ENCODE measurements at regions not wholly inside any gene's neighbourhood (a gene's known extent, or its start where the extent isn't known, plus 50 kb on each side); places are given as distances from the start of the nearest gene placed in this dataset.

DNA sequence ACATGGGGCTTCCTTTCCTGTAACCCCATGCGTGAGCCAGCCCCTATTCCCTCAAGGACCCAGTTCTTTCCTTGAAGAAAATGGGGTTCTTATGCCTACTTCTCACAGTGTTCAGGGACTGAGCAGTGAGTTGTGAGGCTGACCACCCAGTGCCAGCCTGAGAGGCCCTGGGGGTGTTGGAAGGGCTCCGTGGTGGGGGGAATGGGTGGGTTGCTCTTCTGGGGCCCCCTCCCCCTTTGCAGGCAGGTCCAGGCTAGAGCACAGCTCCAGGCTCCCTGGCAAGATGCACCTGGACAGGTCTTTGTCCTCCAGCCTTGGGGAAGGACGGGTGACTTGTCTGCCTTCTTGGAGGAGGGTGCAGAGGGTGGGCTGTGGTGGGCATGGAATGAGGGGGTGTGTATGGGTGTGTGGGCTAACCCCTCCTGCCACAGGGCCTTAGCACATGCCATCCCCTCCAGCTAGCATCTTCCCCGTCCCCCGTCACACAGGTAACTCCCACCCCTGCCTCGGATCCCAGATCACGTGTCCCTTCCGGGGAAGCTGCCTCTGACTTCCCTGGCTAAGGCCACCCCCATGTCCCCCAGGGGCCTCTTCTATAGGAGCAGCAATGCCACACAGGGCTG, 64.6 kb downstream of the MYEOV start:
- H3K4me3 ChIP-seq (ENCODE audit: low read length), result no peak overlapping the region
- no peak for DNase-seq (ENCODE audit: low read depth)
- TF ChIP-seq, protein P1, sequence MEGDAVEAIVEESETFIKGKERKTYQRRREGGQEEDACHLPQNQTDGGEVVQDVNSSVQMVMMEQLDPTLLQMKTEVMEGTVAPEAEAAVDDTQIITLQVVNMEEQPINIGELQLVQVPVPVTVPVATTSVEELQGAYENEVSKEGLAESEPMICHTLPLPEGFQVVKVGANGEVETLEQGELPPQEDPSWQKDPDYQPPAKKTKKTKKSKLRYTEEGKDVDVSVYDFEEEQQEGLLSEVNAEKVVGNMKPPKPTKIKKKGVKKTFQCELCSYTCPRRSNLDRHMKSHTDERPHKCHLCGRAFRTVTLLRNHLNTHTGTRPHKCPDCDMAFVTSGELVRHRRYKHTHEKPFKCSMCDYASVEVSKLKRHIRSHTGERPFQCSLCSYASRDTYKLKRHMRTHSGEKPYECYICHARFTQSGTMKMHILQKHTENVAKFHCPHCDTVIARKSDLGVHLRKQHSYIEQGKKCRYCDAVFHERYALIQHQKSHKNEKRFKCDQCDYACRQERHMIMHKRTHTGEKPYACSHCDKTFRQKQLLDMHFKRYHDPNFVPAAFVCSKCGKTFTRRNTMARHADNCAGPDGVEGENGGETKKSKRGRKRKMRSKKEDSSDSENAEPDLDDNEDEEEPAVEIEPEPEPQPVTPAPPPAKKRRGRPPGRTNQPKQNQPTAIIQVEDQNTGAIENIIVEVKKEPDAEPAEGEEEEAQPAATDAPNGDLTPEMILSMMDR (IDR thresholded peaks at IDR 0.05; ENCODE audit: insufficient read depth, low read depth, low read length, missing control alignments), result no peak

DNA sequence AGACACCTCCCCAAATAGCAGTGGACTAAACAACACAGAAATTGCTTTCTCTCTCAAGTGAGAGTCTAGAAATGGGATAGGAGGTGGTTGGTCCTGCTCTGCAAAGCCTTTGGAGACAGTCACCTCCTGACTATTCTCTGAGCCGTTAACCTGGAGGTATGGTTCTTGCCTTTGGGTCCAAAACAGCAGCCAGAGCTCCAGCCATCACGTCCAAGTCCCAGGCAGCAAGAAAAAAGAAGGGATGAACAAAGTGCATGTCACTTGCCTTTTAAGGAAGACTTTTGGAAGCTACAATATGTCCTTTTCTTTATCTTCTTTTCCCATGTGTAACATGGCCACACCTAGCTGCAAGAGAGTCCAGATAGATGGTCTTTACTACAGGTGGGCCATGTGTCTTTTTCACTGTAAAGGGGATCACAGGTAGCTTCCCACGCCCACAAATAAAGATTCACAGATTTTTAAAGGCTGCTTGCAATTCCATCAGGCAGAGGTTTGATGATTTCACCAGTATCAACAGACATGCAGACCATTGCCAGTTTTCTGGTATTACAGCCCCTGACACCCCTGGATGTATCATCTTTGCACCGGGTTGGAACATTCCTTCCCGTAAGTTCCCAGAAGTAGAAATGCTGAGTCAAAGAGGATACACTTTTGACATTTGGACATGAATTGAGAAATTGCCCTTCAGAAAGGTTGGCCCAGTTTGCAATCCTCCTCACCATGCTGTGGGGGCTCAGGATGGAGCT, 66.0 kb downstream of the MYEOV start:
- H3K4me3 ChIP-seq (ENCODE audit: low read length), result no peak overlapping the region
- no peak for DNase-seq (ENCODE audit: low read depth)
- TF ChIP-seq, protein P1 (IDR thresholded peaks at IDR 0.05; ENCODE audit: insufficient read depth, low read depth, low read length, missing control alignments), result no peak

DNA sequence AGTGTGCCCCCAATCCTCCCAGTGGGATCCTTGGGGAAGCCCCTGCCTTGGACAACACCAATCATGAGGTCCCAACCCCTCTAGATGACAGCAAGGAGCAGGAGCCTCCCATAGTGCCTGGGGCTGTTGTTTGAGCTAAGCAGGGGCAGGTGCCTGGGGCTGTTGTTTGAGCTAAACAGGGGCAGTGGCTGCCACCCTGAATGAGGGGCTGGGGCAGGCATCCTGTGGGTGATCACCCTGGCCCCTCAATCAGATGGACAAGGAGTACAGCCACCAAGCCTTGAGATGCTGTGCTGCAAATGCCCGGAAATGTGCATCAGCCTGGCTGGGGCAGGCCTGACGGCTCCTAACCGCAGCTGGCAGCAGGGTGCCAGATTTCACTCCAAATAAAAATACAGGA, 66.7 kb downstream of the MYEOV start:
- no peak for DNase-seq (ENCODE audit: low read depth)
- H3K4me3 ChIP-seq (ENCODE audit: low read length), result no peak overlapping the region
- TF ChIP-seq, protein P1 (IDR thresholded peaks at IDR 0.05; ENCODE audit: insufficient read depth, low read depth, low read length, missing control alignments), result no peak

DNA sequence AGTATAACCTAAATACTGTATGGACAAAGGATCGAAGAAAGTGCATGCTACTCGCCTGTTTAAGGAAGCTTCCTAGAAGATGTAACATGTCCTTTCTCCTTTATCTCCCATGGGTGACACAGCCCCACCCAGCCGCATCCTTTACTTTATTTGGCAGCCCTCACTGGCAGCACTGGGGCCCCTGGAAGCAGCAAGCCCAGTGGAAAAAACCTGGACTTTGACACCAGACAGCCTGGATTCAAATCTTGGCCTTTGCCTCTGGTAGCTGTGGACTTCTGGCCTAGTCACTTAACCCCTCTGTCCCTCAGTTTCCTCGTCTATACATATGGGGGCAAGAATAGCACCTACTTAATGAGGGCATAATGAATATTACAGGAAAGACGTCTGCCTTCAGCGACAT, 67.1 kb downstream of the MYEOV start:
- DNase-seq (ENCODE audit: low read depth), result no peak
- H3K4me3 ChIP-seq (ENCODE audit: low read length), result no peak overlapping the region
- TF ChIP-seq, protein P1 (IDR thresholded peaks at IDR 0.05; ENCODE audit: insufficient read depth, low read depth, low read length, missing control alignments), result no peak

DNA sequence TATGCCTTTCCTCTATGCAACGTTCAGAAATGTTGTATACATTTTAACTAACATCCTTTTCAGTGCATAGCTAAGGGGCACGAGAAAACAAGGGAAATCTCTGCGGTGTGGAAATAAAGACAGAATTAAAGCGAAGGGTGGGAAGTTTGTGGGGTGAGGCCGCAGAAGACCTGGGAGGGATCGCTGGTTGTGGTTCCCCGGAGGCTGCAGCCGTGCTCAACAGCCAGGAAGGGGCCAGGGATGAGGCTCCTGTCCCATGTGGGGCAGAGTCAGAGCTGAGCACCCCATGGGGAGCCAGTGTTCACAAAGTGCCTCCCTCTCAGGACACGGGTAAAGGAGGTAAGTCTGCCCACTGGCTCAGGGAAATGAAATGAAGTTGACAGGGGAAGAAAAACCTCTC, 67.5 kb downstream of the MYEOV start:
- TF ChIP-seq, protein P1 (IDR thresholded peaks at IDR 0.05; ENCODE audit: insufficient read depth, low read depth, low read length, missing control alignments), result no peak
- no peak for DNase-seq (ENCODE audit: low read depth)
- H3K4me3 ChIP-seq (ENCODE audit: low read length), result no peak overlapping the region

DNA sequence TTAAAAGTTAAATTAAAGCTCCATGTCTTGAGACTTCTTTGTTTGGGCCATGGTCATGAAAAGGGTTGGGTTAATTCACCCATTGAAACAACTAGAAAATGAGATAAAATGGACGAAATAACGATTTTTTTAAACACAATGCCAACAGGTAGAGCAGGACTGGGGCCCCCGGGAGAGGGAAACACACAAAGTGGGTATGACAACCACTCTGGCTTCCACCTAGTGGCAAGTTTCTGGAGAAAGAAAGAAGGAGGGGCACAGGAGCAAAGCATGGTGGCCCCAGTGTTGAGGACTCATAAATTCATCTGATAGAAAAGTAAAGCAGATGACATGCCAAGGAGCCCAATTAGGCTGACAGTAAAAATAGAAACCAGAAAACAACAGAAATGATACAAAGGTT, 68.4 kb downstream of the MYEOV start:
- no peak for DNase-seq (ENCODE audit: low read depth)
- H3K4me3 ChIP-seq (ENCODE audit: low read length), result no peak overlapping the region
- TF ChIP-seq, protein P1 (IDR thresholded peaks at IDR 0.05; ENCODE audit: insufficient read depth, low read depth, low read length, missing control alignments), result no peak

DNA sequence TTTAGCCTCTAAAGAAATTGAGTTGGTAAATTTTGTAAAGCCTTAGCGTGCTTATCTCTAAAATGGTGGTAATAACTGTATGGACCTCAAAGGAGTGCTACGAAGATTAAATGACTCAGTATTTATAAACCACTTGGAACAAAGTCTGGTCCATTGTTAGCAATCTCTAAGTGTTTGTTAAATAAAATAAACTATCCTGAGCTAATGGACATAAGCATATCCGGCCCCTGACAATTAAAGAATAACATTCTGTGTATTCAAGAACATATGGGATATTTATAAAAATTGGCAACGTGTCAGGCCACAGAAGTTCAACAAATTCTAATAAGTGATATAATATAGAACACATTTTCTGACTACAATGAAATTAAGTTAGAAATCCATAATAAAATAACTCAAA, 71.0 kb downstream of the MYEOV start:
- TF ChIP-seq, protein P1 (IDR thresholded peaks at IDR 0.05; ENCODE audit: insufficient read depth, low read depth, low read length, missing control alignments), result no peak
- DNase-seq (ENCODE audit: low read depth), result no peak
- no peak overlapping the region for H3K4me3 ChIP-seq (ENCODE audit: low read length)
